ENCODE measurements at regions not wholly inside any gene's neighbourhood (a gene's known extent, or its start where the extent isn't known, plus 50 kb on each side); places are given as distances from the start of the nearest gene placed in this dataset.

DNA sequence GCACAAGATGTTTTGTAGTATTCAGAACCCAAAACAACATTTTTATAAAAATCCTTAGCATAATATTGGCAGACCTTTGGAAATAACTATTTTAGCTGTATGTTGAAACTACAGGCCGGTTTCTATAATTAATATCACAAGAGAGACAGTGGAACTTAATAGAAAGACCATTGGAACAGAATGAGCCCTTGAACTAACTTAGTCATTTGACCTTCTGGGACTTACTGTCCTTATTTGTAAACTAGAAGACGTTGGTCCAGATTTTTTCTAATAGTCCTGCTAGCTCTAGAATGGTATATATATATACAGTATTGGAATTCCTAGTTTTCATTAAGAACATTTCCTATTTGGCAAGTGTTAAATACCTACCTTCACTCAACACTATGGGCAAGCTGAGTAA, 69.5 kb upstream of the ALDH1A1 start:
- DNase-seq (ENCODE audit: low read depth in 4 of 4, low spot score in 2 of 4) = no peak

DNA sequence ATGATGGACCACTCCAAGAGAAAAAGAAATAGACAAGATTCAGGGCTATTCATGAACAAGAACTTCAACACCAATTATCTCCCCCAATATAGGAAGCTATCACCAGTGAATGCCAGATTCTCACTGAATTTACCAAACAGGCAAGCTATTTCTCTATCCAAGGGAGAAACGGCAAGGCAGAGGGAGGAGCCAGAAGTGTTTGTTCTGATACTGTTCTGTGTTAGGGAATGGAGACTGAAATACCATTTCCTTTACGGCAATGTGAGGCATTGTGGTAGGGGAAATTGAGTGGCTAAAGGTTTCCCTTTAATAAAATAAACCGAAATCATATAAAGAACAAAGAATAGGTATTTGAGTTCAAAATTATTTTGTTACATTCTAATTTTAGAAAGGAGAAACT, 68.0 kb upstream of the ALDH1A1 start:
- DNase-seq (ENCODE audit: low read depth in 4 of 4, low spot score in 2 of 4) = no peak

DNA sequence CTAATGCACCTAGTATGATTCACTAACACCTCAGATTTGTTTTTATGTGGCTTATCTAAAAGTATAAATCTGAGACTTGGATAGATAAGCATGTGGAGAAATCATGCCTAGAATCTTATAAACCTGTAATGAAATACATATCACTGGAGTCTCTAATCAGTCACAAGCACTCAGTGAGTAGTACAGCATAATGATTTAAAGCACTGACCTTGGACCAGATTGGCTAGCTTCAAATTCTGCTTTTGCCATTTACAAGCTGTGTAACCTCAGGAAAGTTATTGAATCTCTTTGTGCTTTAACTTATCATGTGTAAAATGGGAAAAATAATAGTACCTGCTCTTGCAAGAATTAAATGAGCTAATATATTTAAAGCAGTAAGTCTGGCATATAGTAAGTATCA, 61.2 kb upstream of the ALDH1A1 start:
- no peak for DNase-seq (ENCODE audit: low read depth in 4 of 4, low spot score in 2 of 4)

DNA sequence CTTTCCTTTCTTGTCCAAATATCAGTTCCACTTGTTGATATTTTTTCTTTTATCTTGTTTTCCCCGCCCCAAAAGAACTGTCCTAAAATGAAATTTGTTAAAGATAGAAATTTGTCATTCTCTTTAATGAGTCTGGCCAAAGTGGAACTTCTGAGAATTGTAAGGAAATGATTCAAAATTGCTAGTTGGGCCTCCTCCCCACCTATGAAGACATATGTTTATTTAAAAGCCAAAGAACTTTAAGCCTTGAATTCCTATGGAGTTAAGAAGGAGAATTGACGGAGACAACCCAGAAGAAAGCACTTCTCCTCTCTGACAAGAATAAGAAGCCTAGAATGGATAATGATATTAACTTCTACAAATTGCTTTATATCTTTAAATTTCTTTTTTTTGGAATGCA, 59.1 kb upstream of the ALDH1A1 start:
- DNase-seq (ENCODE audit: low read depth in 4 of 4, low spot score in 2 of 4) = no peak

DNA sequence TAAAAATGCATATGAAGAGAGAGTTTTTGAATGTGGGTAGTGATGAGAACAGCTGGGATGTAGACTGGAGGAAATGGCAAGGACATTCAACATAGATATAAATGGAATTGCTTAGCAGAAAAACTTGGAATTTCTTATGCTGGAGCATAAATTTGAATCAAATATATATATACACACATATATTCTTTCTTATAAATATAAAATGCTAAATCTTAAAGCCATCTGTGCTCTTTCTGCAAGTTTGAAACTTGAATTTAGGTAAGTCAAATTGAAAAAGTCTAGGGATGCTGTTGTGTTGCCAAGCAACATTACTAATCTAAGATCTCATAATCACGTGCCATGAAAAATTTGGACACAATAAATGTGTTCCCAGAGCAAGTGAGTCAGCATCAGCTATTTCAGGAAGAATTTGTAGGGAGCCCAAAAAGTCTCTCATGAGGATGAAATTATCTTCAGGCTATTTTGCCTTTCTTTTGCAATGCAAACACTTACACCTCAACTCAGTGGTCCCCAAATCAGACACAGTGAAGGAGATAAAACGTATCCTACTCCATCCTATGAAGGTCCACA, 58.4 kb upstream of the ALDH1A1 start:
- DNase-seq (ENCODE audit: low read depth in 4 of 4, low spot score in 2 of 4) = no peak

- DNase-seq (ENCODE audit: low read depth in 4 of 4, low spot score in 2 of 4) = no peak
Measured at GRCh38 chr9:73009649-73010288, 56.9 kb upstream of the ALDH1A1 start.

DNA sequence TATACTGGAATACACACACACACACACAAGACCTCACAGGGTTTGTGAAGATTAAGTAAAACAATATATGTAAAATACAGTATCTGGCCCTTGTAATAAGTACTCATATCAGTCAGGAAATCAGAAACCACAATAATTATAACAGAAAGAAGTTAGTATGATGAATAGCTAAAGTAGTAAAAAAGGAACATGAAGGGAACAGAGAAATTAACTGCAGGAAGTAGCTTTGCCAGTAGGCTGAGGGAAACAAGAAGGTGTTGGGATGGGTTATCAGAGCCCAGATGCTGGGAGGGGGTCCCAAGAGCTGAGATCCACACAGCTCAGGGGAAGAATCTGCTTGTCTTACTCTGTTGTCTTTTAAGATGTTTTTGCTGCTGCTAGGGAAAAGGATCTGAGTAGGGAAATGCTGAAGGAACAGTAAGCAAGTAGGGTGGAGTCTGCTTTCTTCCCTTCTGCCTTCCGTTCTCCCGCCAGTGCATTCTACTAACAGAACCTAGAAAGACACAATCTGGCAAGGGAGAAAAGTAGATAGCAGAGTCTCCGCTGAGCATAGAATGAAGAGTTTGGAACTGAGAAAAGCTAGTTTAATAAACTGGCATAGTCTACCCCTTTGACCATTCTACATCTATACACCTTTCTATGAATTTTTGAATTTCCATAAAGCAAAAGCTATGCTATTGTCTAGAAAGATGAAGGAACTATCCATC, 55.3 kb upstream of the ALDH1A1 start:
- DNase-seq (ENCODE audit: low read depth in 4 of 4, low spot score in 2 of 4) = no peak

- no peak for DNase-seq (ENCODE audit: low read depth in 4 of 4, low spot score in 2 of 4)
Measured at GRCh38 chr9:73006986-73007385, 54.1 kb upstream of the ALDH1A1 start.

Data from left renal cortex interstitium (tissue), 4 donors.